T-helper 1 cell treated with Interleukin-12 subunit alpha and Interleukin-12 subunit beta and Interleukin-4 antibody, amounts not matched to agents 30 μg/mL and 1 μg/mL, for 36 hours (primary cell): ENCODE measurements at regions not wholly inside any gene's neighbourhood (a gene's known extent, or its start where the extent isn't known, plus 50 kb on each side); places are given as distances from the start of the nearest gene placed in this dataset.

Source experiments
- H3K27ac Mint-ChIP-seq: one replicate; pipeline ENCODE4 v1.8.0; 2021; ENCODE audit warnings: mild to moderate bottlenecking, mixed read lengths
- H3K27me3 Mint-ChIP-seq: one replicate; pipeline ENCODE4 v1.8.0; 2021; ENCODE audit warnings: low read depth, mixed read lengths
- H3K36me3 Mint-ChIP-seq: one replicate; pipeline ENCODE4 v1.8.0; 2021; ENCODE audit warnings: low read depth, mixed read lengths
- H3K4me1 Mint-ChIP-seq: one replicate; pipeline ENCODE4 v1.8.0; 2021; ENCODE audit warnings: low read depth, mixed read lengths
- H3K4me3 Mint-ChIP-seq: one replicate; pipeline ENCODE4 v1.8.0; 2021; ENCODE audit warnings: mild to moderate bottlenecking, moderate library complexity, mixed read lengths
- H3K9me3 Mint-ChIP-seq: one replicate; pipeline ENCODE4 v1.8.0; 2021; ENCODE audit warnings: mixed read lengths

DNA sequence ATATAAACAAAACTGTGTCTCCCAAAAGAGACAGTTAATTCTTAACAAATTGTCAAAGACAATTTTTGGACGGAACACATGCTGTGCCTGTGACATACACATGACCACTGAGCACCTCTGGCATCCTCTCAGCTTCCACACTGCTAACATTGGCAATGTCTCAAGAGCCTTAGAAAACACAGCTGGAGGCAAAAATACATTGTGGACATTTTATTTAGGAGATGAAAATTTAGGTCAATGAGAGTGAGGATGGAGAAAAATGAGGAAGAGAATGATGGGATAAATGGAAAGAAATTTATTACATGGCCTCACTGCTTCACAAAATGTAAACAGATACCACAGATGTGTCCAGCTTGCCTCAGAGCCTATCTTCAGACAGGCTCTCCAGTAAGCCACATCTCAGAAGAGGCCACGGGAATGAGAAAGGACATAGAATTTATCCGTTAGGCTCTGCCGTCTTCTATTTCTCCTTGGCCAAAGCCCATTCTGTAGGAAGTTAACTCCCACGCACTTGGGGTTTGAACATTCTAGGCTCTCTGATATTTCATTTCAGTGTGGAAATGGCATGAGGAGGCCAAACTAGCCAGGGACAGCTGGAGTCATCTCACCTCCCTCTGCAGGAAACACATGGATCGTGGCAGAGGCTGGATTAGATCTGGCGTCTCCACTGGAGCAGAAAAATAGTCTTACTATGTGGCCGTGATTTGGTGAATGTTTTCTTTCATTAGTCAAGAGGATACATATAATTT lies 519.4 kb upstream of the DSEL start:
- no peaks in the 10 kb centered on the region for H3K4me1 Mint-ChIP-seq
- no peak overlapping the region for H3K4me3 Mint-ChIP-seq
- H3K36me3 Mint-ChIP-seq: no peaks in the 10 kb centered on the region
- H3K27me3 Mint-ChIP-seq: no peaks in the 10 kb centered on the region
- no peaks in the 10 kb centered on the region for H3K9me3 Mint-ChIP-seq
- no peak overlapping the region for H3K27ac Mint-ChIP-seq

- no peaks in the 10 kb centered on the region for H3K4me1 Mint-ChIP-seq
- no peaks in the 10 kb centered on the region for H3K36me3 Mint-ChIP-seq
- no peak overlapping the region for H3K27ac Mint-ChIP-seq
- H3K27me3 Mint-ChIP-seq: no peaks in the 10 kb centered on the region
- H3K9me3 Mint-ChIP-seq: no peaks in the 10 kb centered on the region
- H3K4me3 Mint-ChIP-seq: no peak overlapping the region
These were observed 517.8 kb upstream of the DSEL start for GRCh38 chr18:68034296-68034695.

- no peaks in the 10 kb centered on the region for H3K36me3 Mint-ChIP-seq
- no peaks in the 10 kb centered on the region for H3K4me1 Mint-ChIP-seq
- H3K27me3 Mint-ChIP-seq: no peaks in the 10 kb centered on the region
- H3K4me3 Mint-ChIP-seq: no peak overlapping the region
- H3K27ac Mint-ChIP-seq: no peak overlapping the region
- no peaks in the 10 kb centered on the region for H3K9me3 Mint-ChIP-seq
These were observed 516.9 kb upstream of the DSEL start for GRCh38 chr18:68033466-68033865.

DNA sequence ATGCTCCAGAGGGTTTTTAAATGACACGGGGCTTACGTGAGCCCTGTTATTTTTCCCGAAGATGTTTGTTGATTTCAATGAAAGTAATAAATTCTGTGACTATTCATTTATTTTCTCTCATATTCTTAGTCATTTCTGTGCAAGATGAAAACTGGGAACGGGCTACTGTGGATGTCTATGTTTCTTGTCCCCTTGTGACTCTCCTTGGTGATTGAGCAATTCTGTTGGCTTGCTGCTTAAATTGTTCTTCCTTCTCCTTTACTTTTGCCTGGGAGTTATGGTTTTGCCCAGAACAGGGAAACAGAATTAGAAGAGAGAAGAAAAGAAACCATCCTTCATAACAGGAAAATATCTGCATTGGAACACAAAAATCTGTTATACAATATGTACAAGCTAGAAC lies 508.2 kb upstream of the DSEL start:
- Mint-ChIP-seq H3K36me3 (no peaks in the 10 kb centered on the region), H3K4me3 (no peak overlapping the region), H3K27me3 (no peaks in the 10 kb centered on the region), H3K4me1 (no peaks in the 10 kb centered on the region), H3K9me3 (no peaks in the 10 kb centered on the region), H3K27ac (no peak overlapping the region)

GRCh38 chr18:68017385-68017784 lies 500.9 kb upstream of the DSEL start:
- no peaks in the 10 kb centered on the region for H3K36me3 Mint-ChIP-seq
- no peaks in the 10 kb centered on the region for H3K27me3 Mint-ChIP-seq
- H3K4me3 Mint-ChIP-seq: no peak overlapping the region
- H3K4me1 Mint-ChIP-seq: no peaks in the 10 kb centered on the region
- H3K9me3 Mint-ChIP-seq: no peaks in the 10 kb centered on the region
- H3K27ac Mint-ChIP-seq: no peak overlapping the region

GRCh38 chr18:67997496-67997895 lies 481.0 kb upstream of the DSEL start:
- no peak overlapping the region for H3K4me3 Mint-ChIP-seq
- H3K4me1 Mint-ChIP-seq: no peaks in the 10 kb centered on the region
- H3K27ac Mint-ChIP-seq: no peak overlapping the region
- H3K27me3 Mint-ChIP-seq: no peaks in the 10 kb centered on the region
- H3K9me3 Mint-ChIP-seq: no peaks in the 10 kb centered on the region
- no peaks in the 10 kb centered on the region for H3K36me3 Mint-ChIP-seq

DNA sequence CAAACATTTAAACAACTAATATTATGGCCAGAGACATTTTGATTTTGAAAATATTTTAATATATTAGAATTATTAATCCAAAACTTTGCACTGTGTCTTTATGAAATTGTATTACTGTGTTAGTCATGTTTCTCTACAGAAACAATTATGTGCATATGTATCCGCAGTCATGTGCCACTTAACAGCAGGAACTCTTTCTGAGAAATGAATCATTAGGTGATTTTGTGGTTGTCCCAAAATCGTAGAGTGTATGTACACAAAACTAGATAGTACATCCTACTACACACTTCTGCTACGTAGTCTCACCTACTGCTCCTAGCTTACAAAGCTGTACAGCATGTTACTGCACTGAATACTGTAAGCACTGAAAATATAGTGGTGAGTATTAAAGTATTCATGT lies 479.2 kb upstream of the DSEL start:
- Mint-ChIP-seq H3K27ac (no peak overlapping the region), H3K27me3 (no peaks in the 10 kb centered on the region), H3K9me3 (no peaks in the 10 kb centered on the region), H3K4me1 (no peaks in the 10 kb centered on the region), H3K4me3 (no peak overlapping the region), H3K36me3 (no peaks in the 10 kb centered on the region)

DNA sequence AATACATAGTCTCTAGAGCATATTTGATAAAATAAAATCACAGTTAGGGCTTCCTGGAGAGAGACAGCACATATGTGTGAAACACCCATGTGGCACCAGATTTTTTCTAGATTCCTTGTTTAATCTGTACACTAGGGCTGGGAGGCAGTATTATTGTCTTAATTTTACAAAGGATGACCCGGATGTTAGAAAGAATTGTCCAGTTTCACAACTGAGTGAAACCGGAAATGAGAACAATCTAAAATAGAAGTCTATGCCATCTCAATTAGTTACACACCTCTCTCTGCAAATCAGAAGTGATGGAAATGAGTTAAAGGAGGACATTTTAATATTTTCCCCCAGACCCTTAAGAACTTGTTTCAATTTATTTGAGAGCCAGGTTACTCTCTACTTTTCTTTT lies 463.7 kb upstream of the DSEL start:
- Mint-ChIP-seq H3K27me3 (no peaks in the 10 kb centered on the region), H3K4me3 (no peak overlapping the region), H3K9me3 (no peaks in the 10 kb centered on the region), H3K4me1 (no peaks in the 10 kb centered on the region), H3K36me3 (no peaks in the 10 kb centered on the region), H3K27ac (no peak overlapping the region)

GRCh38 chr18:67977067-67977616 lies 460.6 kb upstream of the DSEL start:
- Mint-ChIP-seq H3K4me3 (no peak overlapping the region), H3K9me3 (no peaks in the 10 kb centered on the region), H3K36me3 (no peaks in the 10 kb centered on the region), H3K27ac (no peak overlapping the region), H3K27me3 (no peaks in the 10 kb centered on the region), H3K4me1 (no peaks in the 10 kb centered on the region)

- H3K4me3 Mint-ChIP-seq: no peak overlapping the region
- H3K9me3 Mint-ChIP-seq: no peaks in the 10 kb centered on the region
- no peaks in the 10 kb centered on the region for H3K4me1 Mint-ChIP-seq
- H3K36me3 Mint-ChIP-seq: no peaks in the 10 kb centered on the region
- no peak overlapping the region for H3K27ac Mint-ChIP-seq
- H3K27me3 Mint-ChIP-seq: no peaks in the 10 kb centered on the region
These were observed 457.4 kb upstream of the DSEL start for GRCh38 chr18:67973916-67974315.

- Mint-ChIP-seq H3K36me3 (no peaks in the 10 kb centered on the region), H3K27me3 (no peaks in the 10 kb centered on the region), H3K9me3 (no peaks in the 10 kb centered on the region), H3K4me3 (no peak overlapping the region), H3K4me1 (no peaks in the 10 kb centered on the region), H3K27ac (no peak overlapping the region)
These were observed 452.9 kb upstream of the DSEL start for GRCh38 chr18:67969458-67969857.

DNA sequence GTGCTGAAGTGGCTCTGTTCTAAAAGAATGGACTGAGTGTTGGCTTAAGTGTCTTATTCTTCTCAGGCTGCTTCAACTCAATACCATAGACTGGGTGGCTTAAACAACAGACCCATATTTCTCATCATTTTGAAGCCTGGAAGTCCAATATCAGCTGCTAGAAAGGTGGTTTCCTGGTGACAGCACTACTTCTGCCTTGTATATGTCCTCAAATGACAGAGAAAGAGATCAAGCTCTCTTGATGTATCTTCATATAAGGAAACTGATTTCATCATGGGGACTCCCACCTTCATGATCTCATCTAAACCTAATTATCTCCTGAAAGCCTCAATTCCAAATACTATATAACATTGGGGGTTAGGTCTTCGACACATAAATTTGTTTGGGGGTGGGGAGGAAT lies 449.7 kb upstream of the DSEL start:
- H3K36me3 Mint-ChIP-seq: no peaks in the 10 kb centered on the region
- no peaks in the 10 kb centered on the region for H3K9me3 Mint-ChIP-seq
- no peak overlapping the region for H3K4me3 Mint-ChIP-seq
- no peaks in the 10 kb centered on the region for H3K27me3 Mint-ChIP-seq
- no peaks in the 10 kb centered on the region for H3K4me1 Mint-ChIP-seq
- H3K27ac Mint-ChIP-seq: no peak overlapping the region

DNA sequence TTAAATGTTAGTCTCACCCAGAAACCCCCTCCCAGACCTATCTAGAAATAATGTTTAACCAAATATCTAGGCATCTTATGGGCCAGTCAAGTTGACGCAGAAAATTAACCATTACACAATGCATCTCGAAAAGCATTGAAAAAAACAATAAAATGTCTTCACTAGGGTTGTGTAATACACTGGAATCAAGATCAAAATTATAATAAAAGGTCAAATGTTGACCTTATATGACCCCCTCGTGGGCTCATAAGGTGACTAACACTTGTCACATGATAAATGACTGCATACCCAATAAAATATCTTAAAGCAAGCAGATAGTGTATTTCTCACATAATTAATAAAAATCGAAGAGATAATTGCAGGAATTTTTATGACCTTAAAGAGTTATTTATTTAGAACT lies 447.9 kb upstream of the DSEL start:
- H3K36me3 Mint-ChIP-seq: no peaks in the 10 kb centered on the region
- H3K27me3 Mint-ChIP-seq: no peaks in the 10 kb centered on the region
- no peaks in the 10 kb centered on the region for H3K4me1 Mint-ChIP-seq
- H3K4me3 Mint-ChIP-seq: no peak overlapping the region
- H3K27ac Mint-ChIP-seq: no peak overlapping the region
- no peaks in the 10 kb centered on the region for H3K9me3 Mint-ChIP-seq

- Mint-ChIP-seq H3K27me3 (no peaks in the 10 kb centered on the region), H3K4me3 (no peak overlapping the region), H3K4me1 (no peaks in the 10 kb centered on the region), H3K36me3 (no peaks in the 10 kb centered on the region), H3K9me3 (no peaks in the 10 kb centered on the region), H3K27ac (no peak overlapping the region)
These were observed 445.4 kb upstream of the DSEL start for GRCh38 chr18:67961701-67962440.

DNA sequence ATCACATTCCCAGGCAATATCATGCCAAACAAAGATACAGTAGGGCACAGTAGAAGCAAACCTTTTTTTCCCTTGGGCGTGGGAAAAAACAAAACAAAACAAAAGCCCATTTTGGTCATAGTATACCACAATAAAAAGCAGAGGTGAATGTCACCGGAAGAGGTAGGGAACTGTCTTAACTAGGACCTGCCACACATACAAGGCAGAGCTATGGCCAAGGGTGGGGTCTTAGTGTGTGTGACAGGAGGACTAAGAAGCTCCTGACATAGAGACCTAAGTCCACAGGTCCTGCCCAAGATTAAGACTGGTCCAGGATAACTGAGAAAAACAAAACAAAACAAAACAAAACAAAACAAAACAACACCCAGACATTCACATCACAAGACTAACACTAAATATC lies 441.2 kb upstream of the DSEL start:
- no peaks in the 10 kb centered on the region for H3K36me3 Mint-ChIP-seq
- no peak overlapping the region for H3K4me3 Mint-ChIP-seq
- no peaks in the 10 kb centered on the region for H3K4me1 Mint-ChIP-seq
- no peaks in the 10 kb centered on the region for H3K9me3 Mint-ChIP-seq
- H3K27ac Mint-ChIP-seq: no peak overlapping the region
- no peaks in the 10 kb centered on the region for H3K27me3 Mint-ChIP-seq
